ENCODE measurements at regions not wholly inside any gene's neighbourhood (a gene's known extent, or its start where the extent isn't known, plus 50 kb on each side); places are given as distances from the start of the nearest gene placed in this dataset.

DNA sequence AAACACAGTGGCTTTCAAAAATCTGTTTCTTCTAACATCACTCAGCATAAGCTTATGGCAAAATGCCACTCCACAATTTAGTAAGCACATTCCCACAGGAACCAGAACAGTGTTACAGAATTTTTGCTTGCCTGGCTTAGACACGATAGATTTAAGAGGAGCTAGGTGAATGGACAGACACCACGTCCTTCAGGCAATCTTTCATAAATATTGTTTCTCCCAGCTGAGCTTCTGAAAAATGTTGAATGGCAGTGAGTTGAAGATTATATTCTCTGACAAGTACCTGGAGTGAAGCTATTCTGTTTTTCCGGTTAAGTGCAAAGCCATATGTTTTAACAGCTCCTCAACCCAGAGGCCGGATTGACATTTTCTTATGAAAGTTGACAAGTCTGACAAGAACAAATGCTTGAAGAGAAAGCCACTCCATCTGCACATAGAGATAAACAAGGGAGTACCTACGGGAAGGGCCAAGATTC is 102.0 kb downstream of the FSCB start:
- TF ChIP-seq, protein P1, sequence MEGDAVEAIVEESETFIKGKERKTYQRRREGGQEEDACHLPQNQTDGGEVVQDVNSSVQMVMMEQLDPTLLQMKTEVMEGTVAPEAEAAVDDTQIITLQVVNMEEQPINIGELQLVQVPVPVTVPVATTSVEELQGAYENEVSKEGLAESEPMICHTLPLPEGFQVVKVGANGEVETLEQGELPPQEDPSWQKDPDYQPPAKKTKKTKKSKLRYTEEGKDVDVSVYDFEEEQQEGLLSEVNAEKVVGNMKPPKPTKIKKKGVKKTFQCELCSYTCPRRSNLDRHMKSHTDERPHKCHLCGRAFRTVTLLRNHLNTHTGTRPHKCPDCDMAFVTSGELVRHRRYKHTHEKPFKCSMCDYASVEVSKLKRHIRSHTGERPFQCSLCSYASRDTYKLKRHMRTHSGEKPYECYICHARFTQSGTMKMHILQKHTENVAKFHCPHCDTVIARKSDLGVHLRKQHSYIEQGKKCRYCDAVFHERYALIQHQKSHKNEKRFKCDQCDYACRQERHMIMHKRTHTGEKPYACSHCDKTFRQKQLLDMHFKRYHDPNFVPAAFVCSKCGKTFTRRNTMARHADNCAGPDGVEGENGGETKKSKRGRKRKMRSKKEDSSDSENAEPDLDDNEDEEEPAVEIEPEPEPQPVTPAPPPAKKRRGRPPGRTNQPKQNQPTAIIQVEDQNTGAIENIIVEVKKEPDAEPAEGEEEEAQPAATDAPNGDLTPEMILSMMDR (IDR thresholded peaks at IDR 0.05), result no peak
- no peak for TF ChIP-seq POLR2A (IDR thresholded peaks at IDR 0.05)

Data from thyroid gland (tissue), 4 donors.